Lower leg skin (tissue), 4 donors: ENCODE measurements at regions not wholly inside any gene's neighbourhood (a gene's known extent, or its start where the extent isn't known, plus 50 kb on each side); places are given as distances from the start of the nearest gene placed in this dataset.

Experiments
- DNase-seq, 2 donors: peaks; one replicate each; pipeline ENCODE4 v3.0.0-alpha.2; 2019; ENCODE audit warnings: low spot score in 2 of 2
- H3K4me3 ChIP-seq: fragments of 200-600 bp; sonication (generic); 2 replicates; pipeline ENCODE4 v1.5.1; 2017; ENCODE audit warnings: mild to moderate bottlenecking, low read depth; ENCODE audit not compliant: poor library complexity, severe bottlenecking
- POLR2A ChIP-seq, 2 donors: fragments of 450-650 bp; IDR thresholded peaks; one replicate each; pipeline ENCODE4 v1.6.1; 2016 to 2017; ENCODE audit warnings: antibody characterized with exemption in 2 of 2, mild to moderate bottlenecking in 1 of 2, moderate library complexity in 1 of 2
- WGBS, 2 donors: methylation state at CpG; one replicate each; pipeline ENCODE4 v1.1.5; 2018; 5-methylcytosine and 5-hydroxymethylcytosine counted together
- intact Hi-C: fragments of 100-400 bp; cut with DNase I; formaldehyde crosslinking; loops from one replicate; pipeline ENCODE4 v1.15.0; 2023; ENCODE audit warnings: low total_unique reads
- TF ChIP-seq, protein P1 (sequence below), 3 donors: fragments of 450-650 bp; IDR thresholded peaks; one replicate each; pipeline ENCODE4 v1.5.1; 2016; ENCODE audit warnings: antibody characterized with exemption in 3 of 3, mild to moderate bottlenecking in 3 of 3, moderate library complexity in 2 of 3

DNA sequence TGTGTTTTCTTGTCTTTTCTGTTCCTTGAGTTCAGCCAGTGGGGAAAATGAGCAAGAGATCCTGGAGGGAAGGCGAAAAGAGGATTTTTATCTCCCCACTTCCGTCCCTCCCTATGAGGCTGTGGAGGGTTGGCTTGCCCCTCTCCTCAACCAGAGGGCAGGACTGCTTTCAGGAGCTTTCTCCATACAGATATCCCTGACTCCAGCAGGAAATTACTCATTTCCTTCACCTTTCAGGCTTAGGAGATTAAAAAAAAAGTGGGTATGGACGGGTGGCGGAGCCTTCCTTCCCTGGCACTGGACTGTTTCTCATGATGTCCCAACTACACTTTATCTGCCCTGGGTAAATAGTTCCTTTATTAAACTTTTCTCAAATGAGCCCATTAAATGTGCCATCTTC is 241.2 kb downstream of the FRK start:
- no peak overlapping the region for H3K4me3 ChIP-seq
- TF ChIP-seq, protein P1, sequence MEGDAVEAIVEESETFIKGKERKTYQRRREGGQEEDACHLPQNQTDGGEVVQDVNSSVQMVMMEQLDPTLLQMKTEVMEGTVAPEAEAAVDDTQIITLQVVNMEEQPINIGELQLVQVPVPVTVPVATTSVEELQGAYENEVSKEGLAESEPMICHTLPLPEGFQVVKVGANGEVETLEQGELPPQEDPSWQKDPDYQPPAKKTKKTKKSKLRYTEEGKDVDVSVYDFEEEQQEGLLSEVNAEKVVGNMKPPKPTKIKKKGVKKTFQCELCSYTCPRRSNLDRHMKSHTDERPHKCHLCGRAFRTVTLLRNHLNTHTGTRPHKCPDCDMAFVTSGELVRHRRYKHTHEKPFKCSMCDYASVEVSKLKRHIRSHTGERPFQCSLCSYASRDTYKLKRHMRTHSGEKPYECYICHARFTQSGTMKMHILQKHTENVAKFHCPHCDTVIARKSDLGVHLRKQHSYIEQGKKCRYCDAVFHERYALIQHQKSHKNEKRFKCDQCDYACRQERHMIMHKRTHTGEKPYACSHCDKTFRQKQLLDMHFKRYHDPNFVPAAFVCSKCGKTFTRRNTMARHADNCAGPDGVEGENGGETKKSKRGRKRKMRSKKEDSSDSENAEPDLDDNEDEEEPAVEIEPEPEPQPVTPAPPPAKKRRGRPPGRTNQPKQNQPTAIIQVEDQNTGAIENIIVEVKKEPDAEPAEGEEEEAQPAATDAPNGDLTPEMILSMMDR (IDR thresholded peaks at IDR 0.05): no peak
- TF ChIP-seq POLR2A (IDR thresholded peaks at IDR 0.05): no peak
- WGBS, 2 donors: 66 to 71% methylated on average over 4 of the region's 4 CpGs
- intact Hi-C loops: no loop called here
- DNase-seq: no peak

DNA sequence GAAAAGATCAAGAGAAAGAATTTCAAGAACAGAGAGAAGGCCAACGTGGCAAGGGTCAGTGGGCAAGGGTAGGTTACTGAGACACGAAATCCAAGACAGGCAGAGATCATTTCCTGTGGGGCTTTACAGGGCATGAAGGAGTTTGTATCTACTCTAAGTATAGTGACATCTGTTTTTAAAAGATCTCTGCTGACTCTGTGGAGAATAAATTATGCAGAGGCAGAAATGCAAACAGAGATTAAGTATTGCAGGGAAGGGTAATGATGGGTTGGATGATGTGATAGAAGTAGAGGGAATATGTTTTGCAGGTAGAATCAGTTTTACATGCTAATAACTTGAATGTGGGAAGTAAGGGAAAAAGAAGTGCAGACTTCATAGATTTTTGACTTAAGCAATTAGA is 243.5 kb downstream of the FRK start:
- intact Hi-C loops: no loop called here
- H3K4me3 ChIP-seq: no peak overlapping the region
- DNase-seq: no peak
- TF ChIP-seq POLR2A (IDR thresholded peaks at IDR 0.05): no peak
- TF ChIP-seq, protein P1 (IDR thresholded peaks at IDR 0.05): no peak
- 28 to 33% methylated on average over 2 of the region's 2 CpGs for WGBS, 2 donors

DNA sequence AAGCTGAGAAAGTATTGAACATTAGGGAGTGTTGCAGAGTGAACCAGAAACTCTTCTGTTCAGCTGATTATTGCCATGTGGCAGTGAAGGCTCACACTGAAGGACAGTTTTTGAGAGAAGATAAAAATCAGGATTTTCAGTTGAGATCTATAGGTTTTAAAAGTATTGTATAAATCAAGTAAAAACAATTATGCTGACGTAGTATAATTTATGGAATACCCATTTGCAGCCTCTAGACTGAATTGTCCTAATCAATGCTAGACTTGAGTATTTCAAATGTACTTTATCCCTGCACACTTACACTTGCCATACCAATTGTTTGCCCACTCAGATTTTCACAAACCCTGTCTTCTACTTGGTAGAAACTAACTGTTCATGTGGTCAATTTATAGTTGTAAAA is 245.8 kb downstream of the FRK start:
- H3K4me3 ChIP-seq: no peak overlapping the region
- WGBS, 2 donors: 79 to 96% methylated on average over 1 of the region's 1 CpG
- no peak for DNase-seq
- intact Hi-C loops: no loop called here
- TF ChIP-seq, protein P1 (IDR thresholded peaks at IDR 0.05): no peak
- TF ChIP-seq POLR2A (IDR thresholded peaks at IDR 0.05): no peak

DNA sequence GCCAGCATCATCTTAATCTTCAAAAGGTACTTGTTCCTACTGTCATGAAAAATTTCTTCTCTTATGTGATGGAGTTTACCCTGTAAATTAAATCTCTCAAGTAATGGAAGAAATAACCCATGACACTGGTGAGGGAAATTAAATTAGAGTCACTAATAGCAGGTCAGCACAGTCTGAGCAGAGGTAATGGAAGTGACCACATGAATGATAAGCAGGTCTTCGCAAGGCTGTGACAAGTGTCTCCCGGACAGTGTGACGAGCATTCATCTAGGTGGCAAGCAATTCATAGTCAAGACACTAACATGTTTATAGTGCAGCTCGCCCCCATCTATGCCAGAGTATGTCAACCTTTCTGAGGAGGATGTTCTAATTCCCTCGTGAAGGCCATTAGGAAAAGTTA is 249.2 kb downstream of the FRK start:
- WGBS, 2 donors: 87 to 89% methylated on average over 5 of the region's 5 CpGs
- TF ChIP-seq POLR2A (IDR thresholded peaks at IDR 0.05): no peak
- TF ChIP-seq, protein P1 (IDR thresholded peaks at IDR 0.05): no peak
- H3K4me3 ChIP-seq: no peak overlapping the region
- intact Hi-C loops: no loop called here
- DNase-seq: no peak

DNA sequence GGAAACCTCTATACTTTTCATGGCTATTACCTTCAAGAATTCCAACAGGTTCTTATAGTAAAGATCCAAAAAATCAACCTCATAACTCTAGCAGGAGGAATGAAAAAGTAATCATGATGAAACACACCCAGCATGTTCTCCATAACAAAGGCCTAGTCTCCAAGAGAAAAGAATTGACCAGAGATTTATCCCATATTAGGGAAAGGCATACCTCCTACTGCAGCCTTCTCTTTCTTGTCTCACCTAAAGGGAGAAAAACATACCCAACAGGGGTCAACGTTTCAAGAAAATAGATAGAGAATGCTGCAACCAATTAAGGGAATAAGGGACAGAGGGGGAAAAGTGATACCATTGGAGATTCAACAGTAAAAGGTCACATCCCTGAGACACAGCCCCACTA is 262.5 kb downstream of the FRK start:
- TF ChIP-seq, protein P1 (IDR thresholded peaks at IDR 0.05): no peak
- TF ChIP-seq POLR2A (IDR thresholded peaks at IDR 0.05): no peak
- DNase-seq: no peak
- no peak overlapping the region for H3K4me3 ChIP-seq
- WGBS, 2 donors: 48 to 63% methylated on average over 1 of the region's 1 CpG
- intact Hi-C loops: no loop called here

DNA sequence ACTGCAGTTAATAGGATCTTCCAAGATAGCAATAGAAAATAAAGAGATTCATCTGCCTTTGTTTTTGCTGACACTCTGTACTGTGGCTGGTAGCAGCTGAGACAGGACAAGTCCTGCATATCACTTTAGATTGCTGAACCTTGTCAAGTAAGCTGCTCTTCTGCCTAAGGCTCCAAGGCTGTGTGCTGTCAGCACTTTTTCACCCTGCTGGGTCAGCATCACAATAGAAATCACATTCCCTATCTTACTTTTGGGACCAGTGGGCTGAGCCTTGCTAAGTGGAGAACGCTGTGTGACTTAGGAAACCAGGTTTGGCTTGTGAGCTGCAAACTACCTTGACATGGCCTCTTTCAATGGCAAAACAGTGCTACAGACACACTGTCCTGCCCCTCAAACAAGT is 263.9 kb downstream of the FRK start:
- intact Hi-C loops: no loop called here
- 65% methylated on average over 1 of the region's 1 CpG for WGBS, 2 donors
- no peak for TF ChIP-seq POLR2A (IDR thresholded peaks at IDR 0.05)
- TF ChIP-seq, protein P1 (IDR thresholded peaks at IDR 0.05): no peak
- no peak overlapping the region for H3K4me3 ChIP-seq
- no peak for DNase-seq
